ENCODE measurements at regions not wholly inside any gene's neighbourhood (a gene's known extent, or its start where the extent isn't known, plus 50 kb on each side); places are given as distances from the start of the nearest gene placed in this dataset.

DNA sequence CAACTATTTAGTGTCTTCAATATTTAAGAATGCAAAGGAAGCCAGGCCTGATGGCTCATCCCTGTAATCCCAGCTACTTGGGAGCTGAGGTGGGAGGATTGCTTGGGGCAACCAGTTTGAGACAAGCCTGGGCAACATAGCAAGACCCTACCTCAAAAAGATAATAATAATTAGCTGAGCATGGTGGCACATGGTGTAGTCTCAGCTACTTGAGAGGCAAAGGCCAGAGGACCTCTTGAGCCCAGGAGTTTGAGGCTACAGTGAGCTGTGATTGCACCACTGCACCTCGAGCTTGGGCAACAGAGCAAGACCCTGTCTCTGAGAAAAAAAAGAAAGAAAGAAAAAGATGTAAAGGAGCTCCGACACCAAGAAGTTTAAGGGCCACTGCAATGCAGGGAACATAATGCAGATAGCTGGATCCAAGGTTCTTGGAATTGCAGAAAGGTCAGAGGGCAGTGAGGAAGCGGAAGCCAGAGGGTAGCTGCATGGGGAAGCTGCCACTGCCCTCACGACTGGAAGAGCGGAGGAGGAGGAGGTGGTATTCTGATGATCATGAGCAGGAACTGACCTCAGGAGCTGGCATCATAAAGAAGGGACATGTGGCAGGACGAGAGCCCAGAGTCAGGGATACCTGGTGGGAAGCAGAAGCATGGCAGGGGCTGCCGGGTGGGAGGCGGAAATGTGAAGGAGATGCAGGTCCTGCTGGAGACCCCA is 60.2 kb upstream of the PODXL start:
- H3K79me1 ChIP-seq (ENCODE audit: low read depth in 1 of 2, low read length in 2 of 2), result no peaks in the 10 kb centered on the region
- no peak overlapping the region for H3K4me2 ChIP-seq (ENCODE audit: low read depth, low read length)
- peaks cover 6% of the 10 kb centered on the region for H3K9me1 ChIP-seq (ENCODE audit: insufficient read depth, low read length)
- no peak overlapping the region for H2BK5ac ChIP-seq (ENCODE audit: low read depth, low read length, poor library complexity, severe bottlenecking)
- ATAC-seq (ENCODE audit: low read depth), result no peak
- no peak overlapping the region for H2BK15ac ChIP-seq (ENCODE audit: low read depth, low read length)
- H4K91ac ChIP-seq (ENCODE audit: insufficient read depth, low read depth, low read length), result no peak overlapping the region
- WGBS, 2 experiments (ENCODE audit: extremely low coverage in 2 of 2, insufficient read length in 1 of 2), result 80% methylated on average over 4 of the region's 8 CpGs; no CpG with 5 or more reads in 1 of the 2 experiments
- H2AK5ac ChIP-seq (ENCODE audit: low read depth, low read length), result no peak overlapping the region
- no peak overlapping the region for H2BK20ac ChIP-seq (ENCODE audit: low read depth, low read length)
- H2BK120ac ChIP-seq (ENCODE audit: low read depth, low read length), result no peak overlapping the region
- H3K4me3 ChIP-seq (ENCODE audit: insufficient read depth, low read depth, low read length), result no peak overlapping the region
- H3K9ac ChIP-seq (ENCODE audit: low read depth, low read length), result no peak overlapping the region
- no TSS peak for BruUV-seq (replicated peaks)
- in situ Hi-C loops (cut with MboI; ENCODE audit: low sequenced_read_pairs) (no loop called here), dilution Hi-C loops (cut with HindIII; ENCODE audit: low sequenced_read_pairs, unreplicated experiment) (no loop called here), intact Hi-C loops (cut with micrococcal nuclease) (no loop called here)
- no peaks in the 10 kb centered on the region for H3K9me3 ChIP-seq (ENCODE audit: control insufficient read depth, insufficient read depth, low read length)
- no peaks in the 10 kb centered on the region for H3K36me3 ChIP-seq (ENCODE audit: control insufficient read depth, insufficient read depth, low read length)
- H3K4me1 ChIP-seq (ENCODE audit: control insufficient read depth, insufficient read depth, low read length), result no peaks in the 10 kb centered on the region
- DNase-seq, result no peak
- no peak overlapping the region for H4K8ac ChIP-seq (ENCODE audit: low read depth in 2 of 2, low read length in 2 of 2)
- CTCF ChIA-PET, result no interaction called here
- H2AK9ac ChIP-seq (replicated peaks; ENCODE audit: low read depth, low read length, poor library complexity), result no peak overlapping the region
- no peak overlapping the region for H3K14ac ChIP-seq (replicated peaks; ENCODE audit: low read depth, low read length)
- no peaks in the 10 kb centered on the region; the same call in 1 of the 2 replicates for H3K27me3 ChIP-seq (ENCODE audit: control insufficient read depth, insufficient read depth, low read length)
- no peak for TF ChIP-seq RAD21 (IDR thresholded peaks at IDR 0.05; ENCODE audit: low read length)
- no peak for TF ChIP-seq MAZ (IDR thresholded peaks at IDR 0.05; ENCODE audit: borderline replicate concordance, low read depth, low read length)
- TF ChIP-seq, protein P1, sequence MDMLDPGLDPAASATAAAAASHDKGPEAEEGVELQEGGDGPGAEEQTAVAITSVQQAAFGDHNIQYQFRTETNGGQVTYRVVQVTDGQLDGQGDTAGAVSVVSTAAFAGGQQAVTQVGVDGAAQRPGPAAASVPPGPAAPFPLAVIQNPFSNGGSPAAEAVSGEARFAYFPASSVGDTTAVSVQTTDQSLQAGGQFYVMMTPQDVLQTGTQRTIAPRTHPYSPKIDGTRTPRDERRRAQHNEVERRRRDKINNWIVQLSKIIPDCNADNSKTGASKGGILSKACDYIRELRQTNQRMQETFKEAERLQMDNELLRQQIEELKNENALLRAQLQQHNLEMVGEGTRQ (IDR thresholded peaks at IDR 0.05; ENCODE audit: low read depth, low read length), result no peak
- TF ChIP-seq NFE2L2 (IDR thresholded peaks at IDR 0.05; ENCODE audit: low read depth, low read length), result no peak
- no peak for TF ChIP-seq RCOR1 (IDR thresholded peaks at IDR 0.05; ENCODE audit: insufficient replicate concordance, low read length)
- H3K56ac ChIP-seq (ENCODE audit: extremely low read depth, insufficient read depth, low read length), result no peak overlapping the region
- POLR2A ChIA-PET (ENCODE audit: unreplicated experiment), result no interaction called here
- no peak overlapping the region for H3K4ac ChIP-seq (ENCODE audit: low read depth, low read length)
- no peak overlapping the region for H2AFZ ChIP-seq (replicated peaks; ENCODE audit: low read length, poor library complexity)
- H3K27ac ChIP-seq (ENCODE audit: insufficient read depth, low read length), result no peak overlapping the region
- no peak overlapping the region for H4K5ac ChIP-seq (ENCODE audit: low read depth, low read length)
- H3K23ac ChIP-seq (ENCODE audit: low read depth, low read length), result no peak overlapping the region
- H4K20me1 ChIP-seq (ENCODE audit: insufficient read depth, low read length), result no peaks in the 10 kb centered on the region
- no peak overlapping the region for H3K18ac ChIP-seq (ENCODE audit: low read depth, low read length)

Measured in IMR-90 (cell line).